ENCODE measurements at regions not wholly inside any gene's neighbourhood (a gene's known extent, or its start where the extent isn't known, plus 50 kb on each side); places are given as distances from the start of the nearest gene placed in this dataset.

GRCh38 chr15:36428102-36428845 lies 151.2 kb upstream of the CDIN1 start (continued):
- TF ChIP-seq ZNF274 (IDR thresholded peaks at IDR 0.05; ENCODE audit: low read depth, low read length) (no peak), SRF (IDR thresholded peaks at IDR 0.05; ENCODE audit: low read depth) (no peak), SP1 (IDR thresholded peaks at IDR 0.05; ENCODE audit: low read depth) (peak; percentile 71)

GRCh38 chr15:36429707-36430106 lies 149.7 kb upstream of the CDIN1 start:
- intact Hi-C loops (cut with micrococcal nuclease) = no loop called here
- ATAC-seq = no peak
- H2AFZ ChIP-seq (ENCODE audit: low read depth, low read length, poor library complexity, severe bottlenecking) = no peak overlapping the region
- H4K20me1 ChIP-seq (ENCODE audit: insufficient read depth) = no peaks in the 10 kb centered on the region
- no peaks in the 10 kb centered on the region for H3K27me3 ChIP-seq (ENCODE audit: insufficient read depth, low read length)
- ChIA-PET POLR2A (no interaction called here), RAD21 (ENCODE audit: low non-redundant PET in 1 of 2, low total read pairs in 2 of 2, uncharacterized antibody in 2 of 2, unreplicated experiment in 2 of 2) (no interaction called here), CTCF (no interaction called here)
- BruUV-seq (replicated peaks) = no TSS peak
- no peaks in the 10 kb centered on the region for H3K9me2 ChIP-seq (ENCODE audit: insufficient read depth)
- DNase-seq (ENCODE audit: low read depth, low spot score) = no peak
- H3K36me3 ChIP-seq (ENCODE audit: control insufficient read depth in 1 of 2, insufficient read depth in 2 of 2, low read length in 2 of 2) = peaks cover 0 to 9% of the 10 kb centered on the region in 2 experiments; a peak in 1 of 4 replicates
- no peaks in the 10 kb centered on the region for H3K79me2 ChIP-seq (ENCODE audit: insufficient read depth, low read length)
- H3K4me1 ChIP-seq (ENCODE audit: control insufficient read depth in 1 of 2, insufficient read depth in 2 of 2, low read length in 2 of 2) = peaks cover 25 to 56% of the 10 kb centered on the region in 2 experiments
- H3K27ac ChIP-seq (ENCODE audit: low read depth, low read length) = peak overlapping the region; percentile 92; the same call in 1 of the 2 replicates
- no peak overlapping the region; the same call in 1 of the 2 replicates for H3K9ac ChIP-seq (ENCODE audit: low read length)
- no peak overlapping the region for H3K4me2 ChIP-seq (ENCODE audit: low read length)
- TF ChIP-seq MAX (IDR thresholded peaks at IDR 0.05) = no peak
- TF ChIP-seq POLR2AphosphoS5 (IDR thresholded peaks at IDR 0.05; ENCODE audit: low read depth, low read length) = no peak
- no peak for TF ChIP-seq ATF3 (IDR thresholded peaks at IDR 0.05)
- no peak overlapping the region for H3K4me3 ChIP-seq (replicated peaks in 1 of 2; ENCODE audit: low read depth in 1 of 2, low read length in 2 of 2)
- no peaks in the 10 kb centered on the region for H3K9me3 ChIP-seq (ENCODE audit: control insufficient read depth in 1 of 2, insufficient read depth in 1 of 2, low read depth in 1 of 2, low read length in 2 of 2)

GRCh38 chr15:36430280-36430679 lies 149.1 kb upstream of the CDIN1 start:
- Histone ChIP-seq H3K27ac (ENCODE audit: low read depth, low read length) (no peak overlapping the region), H3K4me2 (ENCODE audit: low read length) (no peak overlapping the region), H4K20me1 (ENCODE audit: insufficient read depth) (no peaks in the 10 kb centered on the region), H3K9ac (ENCODE audit: low read length) (no peak overlapping the region), H3K27me3 (ENCODE audit: insufficient read depth, low read length) (no peaks in the 10 kb centered on the region), H3K9me2 (ENCODE audit: insufficient read depth) (no peaks in the 10 kb centered on the region), H3K79me2 (ENCODE audit: insufficient read depth, low read length) (no peaks in the 10 kb centered on the region), H3K4me1 (ENCODE audit: control insufficient read depth in 1 of 2, insufficient read depth in 2 of 2, low read length in 2 of 2) (peaks cover 25 to 56% of the 10 kb centered on the region in 2 experiments), H3K4me3 (replicated peaks in 1 of 2; ENCODE audit: low read depth in 1 of 2, low read length in 2 of 2) (no peak overlapping the region), H3K9me3 (ENCODE audit: control insufficient read depth in 1 of 2, insufficient read depth in 1 of 2, low read depth in 1 of 2, low read length in 2 of 2) (no peaks in the 10 kb centered on the region), H2AFZ (ENCODE audit: low read depth, low read length, poor library complexity, severe bottlenecking) (peak overlapping the region; percentile 55), H3K36me3 (ENCODE audit: control insufficient read depth in 1 of 2, insufficient read depth in 2 of 2, low read length in 2 of 2) (peaks cover 0 to 8% of the 10 kb centered on the region in 2 experiments; a peak in 1 of 4 replicates)
- no peak for DNase-seq (ENCODE audit: low read depth, low spot score)
- ChIA-PET CTCF (no interaction called here), RAD21 (ENCODE audit: low non-redundant PET in 1 of 2, low total read pairs in 2 of 2, uncharacterized antibody in 2 of 2, unreplicated experiment in 2 of 2) (no interaction called here), POLR2A (no interaction called here)
- no TSS peak for BruUV-seq (replicated peaks)
- TF ChIP-seq FOSL1 (IDR thresholded peaks at IDR 0.05; ENCODE audit: low read depth) (no peak), ZNF274 (IDR thresholded peaks at IDR 0.05; ENCODE audit: low read depth, low read length) (no peak), YY1 (IDR thresholded peaks at IDR 0.05; ENCODE audit: extremely low read depth, insufficient replicate concordance, low read depth, low read length) (no peak), EGR1 (IDR thresholded peaks at IDR 0.05; ENCODE audit: low read depth) (no peak), CTCF (IDR thresholded peaks at IDR 0.05 in 2 of 3, conservative IDR thresholded peaks at IDR 0.05 in 1 of 3; ENCODE audit: borderline replicate concordance in 1 of 3, insufficient read depth in 1 of 3, low read depth in 2 of 3, low read length in 2 of 3) (no peak), SP1 (IDR thresholded peaks at IDR 0.05; ENCODE audit: low read depth) (no peak), CEBPB (IDR thresholded peaks at IDR 0.05; ENCODE audit: low read depth) (no peak), SRF (IDR thresholded peaks at IDR 0.05; ENCODE audit: low read depth) (no peak)
- ATAC-seq = no peak
- intact Hi-C loops (cut with micrococcal nuclease) = no loop called here

Data from HCT116 (cell line).